OCI-M1 (cell line): ENCODE measurements at regions not wholly inside any gene's neighbourhood (a gene's known extent, or its start where the extent isn't known, plus 50 kb on each side); places are given as distances from the start of the nearest gene placed in this dataset.
"Not testable (repeated sequence)": the region's sequence is repeated elsewhere in the genome, so short reads cannot be mapped to it uniquely, and the experiment has no call there.

ENCODE experiments used
- DNase-seq: peaks from one replicate; lab custom pipeline; 2025; lab: John Stamatoyannopoulos, UW

DNA sequence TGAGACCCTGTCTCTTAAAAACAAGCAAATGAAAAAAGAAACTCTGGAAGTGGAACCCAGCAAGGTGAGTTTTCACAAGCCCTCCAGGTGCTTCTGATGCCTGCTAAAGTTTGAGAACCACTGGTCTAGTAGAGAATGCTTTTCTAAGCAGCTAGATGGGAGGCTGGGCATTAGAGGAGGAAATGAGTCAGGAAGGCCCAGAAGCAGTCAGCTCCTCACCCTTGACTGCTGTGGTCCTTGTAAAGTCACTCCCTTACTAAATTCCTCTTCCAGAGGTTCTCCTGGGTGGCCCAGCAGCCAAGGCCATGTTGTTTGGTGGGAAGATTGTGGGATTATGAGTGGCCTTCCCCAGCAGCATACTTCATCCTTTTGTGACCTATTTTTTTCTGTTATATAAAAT is 52.0 kb upstream of the FYN start:
- DNase-seq = no peak

- DNase-seq = no peak
Observed at GRCh38 chr6:111926731-111927302, 53.6 kb upstream of the FYN start.

GRCh38 chr6:111927321-111927720 is 54.1 kb upstream of the FYN start:
- no peak for DNase-seq

DNA sequence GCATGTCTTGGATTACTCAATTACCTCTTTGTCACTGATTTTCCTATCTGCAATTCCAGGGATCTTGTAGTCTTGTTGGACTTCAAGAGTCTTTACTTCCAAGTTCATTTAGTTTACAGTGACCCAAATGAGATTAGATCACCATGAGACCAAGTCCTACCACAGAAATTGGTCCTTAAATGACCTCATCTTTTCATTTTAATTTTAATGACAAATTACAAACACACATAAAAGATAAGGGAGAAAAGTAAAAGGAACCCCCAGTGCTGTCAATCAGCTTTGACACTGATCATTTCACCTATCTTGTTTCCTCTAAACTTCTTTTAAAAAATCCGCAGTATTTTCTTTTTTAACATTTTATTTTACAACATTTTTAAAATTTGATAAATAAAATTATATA is 54.9 kb upstream of the FYN start:
- no peak for DNase-seq

GRCh38 chr6:111934611-111935010 is 61.4 kb upstream of the FYN start:
- DNase-seq = not testable (repeated sequence)

DNA sequence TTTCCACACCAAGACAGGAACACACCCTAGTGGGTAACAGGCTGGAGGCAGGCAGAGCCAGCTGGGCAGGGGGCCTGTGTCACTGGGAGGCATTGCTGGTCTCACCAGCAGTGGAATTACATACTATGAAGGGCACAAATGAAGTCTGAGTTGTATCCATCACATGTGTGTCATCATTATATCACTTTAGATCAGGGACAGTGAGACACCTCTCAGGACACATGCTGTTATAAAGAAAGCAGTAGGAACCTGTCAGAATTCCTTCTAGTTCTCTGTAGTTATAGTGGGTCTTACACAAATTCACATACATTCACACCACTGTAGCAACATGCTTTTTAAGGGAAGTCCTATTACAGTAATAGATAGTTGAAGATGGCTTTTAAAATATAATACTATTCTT is 63.5 kb upstream of the FYN start:
- DNase-seq = no peak

DNA sequence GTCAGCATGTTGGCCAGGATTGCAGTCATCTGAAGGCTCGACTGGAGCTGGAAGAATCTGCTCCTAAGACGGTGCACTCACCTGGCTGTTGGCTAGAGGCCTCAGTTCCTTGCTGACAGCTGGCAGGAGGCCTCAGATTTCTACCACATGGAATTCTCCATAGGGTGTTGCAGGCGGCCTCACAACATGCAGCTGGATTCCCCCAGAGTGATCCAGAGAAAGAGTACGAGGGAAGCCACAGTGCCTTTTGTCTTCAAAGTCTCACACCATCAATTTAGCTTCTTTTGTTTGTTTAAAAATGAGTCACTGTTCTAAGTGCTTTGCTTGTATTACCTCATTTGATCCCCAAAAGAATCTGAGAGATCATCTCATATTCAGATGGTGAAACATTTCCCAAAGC is 65.5 kb upstream of the FYN start:
- no peak for DNase-seq

DNA sequence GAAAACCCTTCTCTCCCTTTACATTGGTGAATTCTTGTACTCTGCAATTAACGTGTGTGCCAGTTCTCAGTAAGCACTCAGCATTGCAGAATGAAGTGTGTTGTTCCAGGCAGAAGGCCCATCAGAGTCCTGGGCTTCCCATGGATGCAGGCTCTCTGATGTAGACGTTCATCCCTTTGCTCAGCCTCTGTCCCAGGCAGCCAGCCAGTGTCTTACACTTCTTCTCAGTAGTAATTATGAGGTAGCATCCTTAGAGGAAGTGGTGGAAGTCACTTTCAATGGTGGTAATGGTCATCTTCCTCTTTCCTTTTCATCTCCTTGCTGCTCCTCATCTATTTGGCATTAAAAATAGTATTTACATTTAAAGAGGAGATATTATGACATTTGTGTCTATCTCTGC is 66.7 kb upstream of the FYN start:
- DNase-seq = no peak

GRCh38 chr6:111940801-111941200 is 67.5 kb upstream of the FYN start:
- DNase-seq = no peak

DNA sequence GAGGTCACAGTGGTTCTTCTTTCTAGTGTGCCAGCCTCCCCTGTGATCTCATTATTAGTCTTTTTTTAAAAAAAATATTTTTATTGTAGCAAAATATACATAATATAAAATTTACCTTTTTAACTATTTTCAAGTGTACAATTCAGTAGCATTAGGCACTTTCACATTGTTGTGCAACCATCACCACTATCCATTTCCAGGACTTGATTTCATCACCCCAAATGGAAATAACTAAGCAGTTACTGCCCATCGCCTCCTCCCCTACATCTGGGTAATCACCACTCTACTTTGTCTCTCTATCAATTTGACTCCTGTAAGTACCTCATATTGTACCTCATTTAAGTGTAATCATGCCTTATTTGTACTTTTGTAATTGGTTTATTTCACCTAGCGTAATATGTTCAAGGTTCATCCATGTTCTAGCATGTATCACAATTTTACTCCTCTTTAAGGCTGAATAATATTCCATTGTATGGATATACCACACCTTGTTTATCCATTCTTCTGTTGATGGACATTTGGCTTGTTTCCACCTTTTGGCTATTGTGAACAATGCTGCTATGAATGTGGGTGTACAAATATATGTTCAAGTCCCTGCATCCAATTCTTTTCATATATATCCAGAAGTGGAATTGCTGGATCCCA is 68.6 kb upstream of the FYN start:
- DNase-seq = no peak

- DNase-seq = no peak
Observed at GRCh38 chr6:111942561-111942960, 69.3 kb upstream of the FYN start.

GRCh38 chr6:111943266-111943665 is 70.0 kb upstream of the FYN start:
- DNase-seq = no peak

DNA sequence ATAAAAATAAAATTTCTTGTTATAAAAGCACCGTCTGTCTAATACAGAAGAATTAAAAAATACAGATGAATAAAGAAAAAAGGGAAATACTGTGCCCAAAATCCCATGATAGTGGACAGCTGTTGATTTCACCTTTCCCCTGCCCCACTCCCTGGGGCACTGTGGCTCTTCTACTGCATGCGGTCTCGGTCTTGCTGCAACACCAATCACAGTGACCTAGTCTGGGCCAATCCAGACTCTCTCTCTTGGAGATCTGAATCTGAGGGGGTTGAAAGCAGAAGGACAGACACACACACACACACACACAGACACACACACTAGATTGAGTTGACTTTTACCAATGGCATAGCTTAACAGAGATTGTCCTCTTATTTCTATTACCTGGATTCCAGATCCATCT is 70.5 kb upstream of the FYN start:
- DNase-seq = no peak

GRCh38 chr6:111944541-111944940 is 71.3 kb upstream of the FYN start:
- DNase-seq = no peak

DNA sequence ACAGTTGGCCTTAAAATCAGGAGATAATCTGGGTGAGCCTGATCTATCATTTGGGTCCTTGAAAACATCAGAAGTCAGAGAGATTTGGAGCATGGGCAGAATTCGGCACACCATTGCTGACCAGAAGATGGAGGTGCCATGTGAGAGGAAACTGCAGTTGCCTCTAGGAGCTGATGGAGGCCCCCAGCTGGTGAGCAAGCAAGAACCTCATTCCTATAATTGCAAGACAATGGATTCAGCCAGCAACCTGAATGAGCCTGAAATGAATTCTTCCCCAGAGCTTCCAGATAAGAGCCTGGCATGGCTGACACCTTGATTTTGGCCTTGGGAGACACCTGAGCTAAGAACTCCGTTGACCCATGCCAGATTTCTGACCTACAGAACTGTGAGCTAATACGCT is 76.3 kb upstream of the FYN start:
- no peak for DNase-seq

DNA sequence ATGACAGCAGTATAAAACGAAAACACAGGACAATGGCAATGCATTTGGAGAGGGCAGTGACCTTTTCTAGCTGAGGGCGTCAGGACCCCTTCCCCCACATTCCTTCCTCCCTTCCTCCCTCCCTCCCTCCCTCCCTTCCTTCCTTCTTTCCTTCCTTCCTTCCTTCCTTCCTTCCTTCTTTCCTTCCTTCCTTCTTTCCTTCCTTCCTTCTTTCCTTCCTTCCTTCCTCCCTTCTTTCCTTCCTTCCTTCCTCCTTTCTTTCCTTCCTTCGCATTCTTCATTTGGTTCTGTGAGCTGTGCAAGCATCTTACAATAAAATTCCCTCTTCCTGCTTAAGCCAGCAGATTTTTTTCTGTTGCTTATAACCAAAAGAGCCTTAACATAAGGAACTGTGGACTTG is 76.7 kb upstream of the FYN start:
- not testable (repeated sequence) for DNase-seq

DNA sequence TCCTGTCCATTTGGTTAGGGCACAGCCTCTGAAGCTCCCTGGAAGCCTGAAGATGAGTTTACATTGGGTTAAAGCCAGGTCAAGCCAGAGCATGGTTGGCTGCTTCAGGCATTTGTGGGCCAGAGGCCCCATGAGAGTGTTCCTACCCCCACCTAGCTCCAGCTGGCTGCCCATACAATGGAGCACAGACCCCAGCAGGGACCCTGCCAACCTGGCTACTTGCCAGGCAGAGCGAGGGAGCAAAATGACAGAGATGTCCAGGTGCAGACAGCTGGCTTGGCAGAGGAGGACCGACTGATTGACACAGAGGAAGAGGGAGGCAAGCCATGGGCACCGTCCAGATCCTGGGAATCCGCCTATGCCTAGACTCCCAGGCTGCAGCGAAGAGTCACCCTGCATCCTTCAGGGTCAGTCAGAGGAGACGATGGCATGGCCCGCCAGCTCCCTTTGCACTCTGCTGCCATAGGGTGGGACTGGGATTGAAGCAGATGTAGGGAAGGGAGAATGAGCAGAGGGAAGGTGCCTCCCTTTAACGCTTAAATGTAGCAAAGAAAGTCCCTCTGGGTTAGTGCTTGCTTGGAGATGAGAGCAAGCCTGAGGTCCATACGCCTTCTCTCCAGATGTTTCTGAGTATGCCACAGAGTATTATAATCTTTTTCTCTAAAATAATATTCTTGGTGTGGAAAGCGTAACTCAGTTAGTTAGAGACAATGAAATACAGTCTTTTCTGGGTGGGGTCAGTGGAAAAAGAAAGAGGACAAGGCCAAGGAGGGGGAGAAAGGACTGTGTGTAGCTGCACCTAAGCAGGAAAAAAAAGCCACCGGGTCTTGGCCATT is 77.6 kb upstream of the FYN start:
- no peak for DNase-seq

GRCh38 chr6:111951497-111952085 is 78.3 kb upstream of the FYN start:
- DNase-seq = no peak

- DNase-seq = no peak
Observed at GRCh38 chr6:111952274-111952673, 79.0 kb upstream of the FYN start.

- DNase-seq = peak; percentile 48
Observed at GRCh38 chr6:111952821-111953540, 79.7 kb upstream of the FYN start.

- no peak for DNase-seq
Observed at GRCh38 chr6:111956098-111956497, 82.8 kb upstream of the FYN start.

- peak; percentile 44 for DNase-seq
Observed at GRCh38 chr6:111957623-111958315, 84.5 kb upstream of the FYN start.
